ENCODE measurements at regions not wholly inside any gene's neighbourhood (a gene's known extent, or its start where the extent isn't known, plus 50 kb on each side); places are given as distances from the start of the nearest gene placed in this dataset.

DNA sequence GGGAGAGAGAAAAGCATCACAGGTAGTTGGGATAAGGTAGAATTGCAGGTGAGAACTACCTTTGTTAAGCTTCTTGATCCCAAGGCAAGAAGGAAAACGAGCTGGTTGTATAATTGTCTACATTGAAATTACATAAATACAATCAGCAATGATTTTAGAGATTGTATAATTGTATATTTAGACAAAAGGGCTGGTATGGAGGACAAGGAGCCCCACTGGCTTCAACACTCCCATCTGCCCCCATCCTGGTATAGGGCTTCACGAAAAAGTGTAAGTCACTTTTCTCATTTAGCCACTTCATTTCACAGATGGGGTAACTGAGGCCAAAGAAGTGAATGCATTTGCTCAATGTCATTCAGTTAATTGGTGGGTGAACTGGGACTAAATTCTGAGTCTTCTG, 103.3 kb downstream of the MYCN start:
- no peaks in the 10 kb centered on the region for H3K9me3 Mint-ChIP-seq
- peaks cover 2% of the 10 kb centered on the region for H3K27me3 Mint-ChIP-seq
- DNase-seq (no peak), ATAC-seq (ENCODE audit: low read depth) (no peak)
- POLR2A ChIA-PET = no interaction called here
- no peak overlapping the region for H3K4me3 Mint-ChIP-seq
- no peaks in the 10 kb centered on the region for H3K36me3 Mint-ChIP-seq
- no peak overlapping the region for H3K27ac Mint-ChIP-seq
- no peaks in the 10 kb centered on the region for H3K4me1 Mint-ChIP-seq

DNA sequence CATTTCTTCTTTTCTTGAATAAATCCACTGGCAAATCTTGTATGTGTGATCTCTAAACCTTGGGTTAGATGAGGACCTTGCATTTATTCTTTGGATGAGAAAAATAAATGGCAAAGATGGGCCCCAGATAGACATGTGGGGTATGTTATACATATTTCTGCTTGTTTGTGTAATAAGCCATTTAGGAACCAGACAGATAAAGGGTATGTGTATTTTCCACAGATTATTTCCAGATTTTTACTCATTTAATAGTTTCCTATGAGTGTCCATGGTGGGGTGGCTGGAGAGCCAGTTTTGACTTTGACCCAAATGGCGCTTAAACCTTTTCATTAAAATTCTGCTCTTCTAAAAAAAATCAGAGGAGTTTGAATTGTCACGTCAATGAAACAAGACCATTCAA, 102.8 kb downstream of the MYCN start:
- Mint-ChIP-seq H3K4me1 (no peaks in the 10 kb centered on the region), H3K4me3 (no peak overlapping the region), H3K27ac (no peak overlapping the region), H3K27me3 (peaks cover 2% of the 10 kb centered on the region), H3K9me3 (no peaks in the 10 kb centered on the region), H3K36me3 (no peaks in the 10 kb centered on the region)
- no peak for ATAC-seq (ENCODE audit: low read depth)
- POLR2A ChIA-PET = no interaction called here
- no peak for DNase-seq

DNA sequence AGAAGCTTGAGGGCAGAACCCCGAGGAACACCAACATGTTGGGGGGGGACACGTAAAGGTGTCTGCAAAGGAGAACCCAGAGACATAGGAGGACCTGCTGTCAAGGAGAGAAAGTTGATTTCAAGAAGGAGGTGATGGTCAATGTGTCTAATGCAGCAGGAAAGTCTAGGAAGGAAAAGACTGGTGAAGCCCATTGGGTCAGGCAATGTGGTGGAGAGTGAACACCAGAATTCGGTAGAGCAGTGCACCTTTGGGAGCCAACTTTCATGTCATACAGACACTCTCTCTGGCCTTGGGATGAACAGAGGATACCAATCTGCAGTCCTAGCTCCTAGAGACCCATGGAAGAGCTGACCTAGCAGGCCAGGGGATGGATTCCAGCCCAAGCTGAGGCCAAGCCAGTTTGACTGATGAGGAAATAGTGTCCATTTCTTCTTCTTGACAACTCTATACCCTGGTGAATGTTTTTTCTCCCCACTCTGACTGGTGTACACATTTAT, 101.9 kb downstream of the MYCN start:
- no peak for DNase-seq
- Mint-ChIP-seq H3K4me1 (no peaks in the 10 kb centered on the region), H3K4me3 (no peak overlapping the region), H3K9me3 (no peaks in the 10 kb centered on the region), H3K36me3 (no peaks in the 10 kb centered on the region), H3K27ac (no peak overlapping the region), H3K27me3 (peaks cover 2% of the 10 kb centered on the region)
- POLR2A ChIA-PET = no interaction called here
- no peak for ATAC-seq (ENCODE audit: low read depth)

DNA sequence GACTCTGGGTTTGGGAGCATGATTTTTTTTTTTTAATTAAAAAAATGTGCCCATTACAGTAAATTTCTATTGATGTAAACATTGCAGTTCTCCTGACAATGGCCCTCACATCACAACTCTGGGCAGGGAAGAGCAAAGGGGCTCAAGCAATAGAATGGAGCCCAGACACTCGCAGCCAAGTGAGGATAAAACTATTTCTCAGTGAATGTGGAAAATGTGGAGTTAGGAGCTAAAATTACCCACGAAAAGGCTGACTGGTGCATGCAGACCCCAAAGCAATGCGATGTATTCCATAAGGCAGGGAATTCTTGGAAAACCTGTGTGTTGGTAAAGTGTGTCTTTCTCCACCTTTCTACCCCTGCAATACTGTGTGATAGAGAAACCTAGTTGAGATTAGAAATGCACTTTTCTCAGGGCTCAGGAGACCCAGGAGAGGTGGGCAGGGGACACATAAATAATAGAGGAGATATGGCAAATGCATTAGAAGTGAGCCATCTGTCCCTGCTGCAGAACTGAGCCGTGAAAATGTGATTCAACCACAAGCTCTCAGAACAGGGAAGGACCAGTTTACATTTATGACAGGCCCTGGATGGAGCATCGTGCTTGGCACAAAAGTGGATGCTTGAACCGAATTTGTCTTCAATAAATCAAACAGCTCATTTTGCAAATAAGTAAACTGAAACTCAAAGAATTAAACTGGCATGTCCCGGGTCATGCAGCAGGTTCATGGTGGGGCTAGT, 100.1 kb downstream of the MYCN start:
- Mint-ChIP-seq H3K27me3 (peaks cover 2% of the 10 kb centered on the region), H3K4me3 (no peak overlapping the region), H3K9me3 (no peaks in the 10 kb centered on the region), H3K36me3 (no peaks in the 10 kb centered on the region), H3K27ac (no peak overlapping the region), H3K4me1 (no peaks in the 10 kb centered on the region)
- no peak for DNase-seq
- POLR2A ChIA-PET = no interaction called here
- no peak for ATAC-seq (ENCODE audit: low read depth)

DNA sequence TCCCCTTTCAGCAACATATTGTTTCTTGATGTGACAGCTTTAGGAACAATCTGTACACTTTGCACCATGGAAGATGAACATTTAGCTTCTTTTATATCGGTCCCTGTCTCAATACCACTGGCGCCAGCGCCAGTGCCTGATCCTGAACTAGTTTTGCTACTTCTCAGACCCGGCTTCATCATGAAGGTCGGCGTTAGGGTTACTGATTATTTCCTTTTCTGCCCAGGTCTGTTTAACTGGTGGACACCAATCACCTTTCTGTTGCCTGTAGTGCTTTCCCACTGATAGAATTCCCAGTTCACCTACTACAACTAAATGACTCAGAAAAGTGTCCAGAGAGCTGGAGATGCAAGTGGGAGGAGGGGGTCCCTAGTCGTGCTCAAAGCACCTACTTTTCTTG, 99.5 kb downstream of the MYCN start:
- POLR2A ChIA-PET = no interaction called here
- ATAC-seq (ENCODE audit: low read depth) (no peak), DNase-seq (no peak)
- Mint-ChIP-seq H3K9me3 (no peaks in the 10 kb centered on the region), H3K27ac (no peak overlapping the region), H3K27me3 (peaks cover 2% of the 10 kb centered on the region), H3K36me3 (no peaks in the 10 kb centered on the region), H3K4me3 (no peak overlapping the region), H3K4me1 (no peaks in the 10 kb centered on the region)

DNA sequence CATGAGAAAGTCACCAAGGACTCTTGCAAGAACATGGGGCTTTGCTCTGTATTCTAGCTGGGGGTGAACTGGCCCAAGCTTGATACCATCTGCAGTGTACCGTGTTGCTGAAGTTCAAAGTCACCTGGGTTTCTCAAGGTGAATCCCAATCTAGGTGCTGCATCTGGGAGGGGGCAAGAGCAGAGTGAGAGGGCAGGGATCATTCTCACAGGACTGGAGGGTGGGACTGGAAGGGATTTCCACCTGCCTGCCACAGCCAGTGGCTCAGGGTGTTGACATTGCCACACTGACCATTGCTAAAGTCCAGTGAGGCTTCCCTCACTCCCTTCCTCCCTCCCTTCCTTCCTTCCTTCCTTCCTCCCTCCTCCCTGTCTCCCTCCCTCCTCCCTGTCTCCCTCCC, 98.7 kb downstream of the MYCN start:
- Mint-ChIP-seq H3K27ac (no peak overlapping the region), H3K36me3 (no peaks in the 10 kb centered on the region), H3K4me3 (no peak overlapping the region), H3K4me1 (no peaks in the 10 kb centered on the region), H3K27me3 (peaks cover 2% of the 10 kb centered on the region), H3K9me3 (no peaks in the 10 kb centered on the region)
- no peak for DNase-seq
- ATAC-seq (ENCODE audit: low read depth) = no peak
- POLR2A ChIA-PET = no interaction called here

DNA sequence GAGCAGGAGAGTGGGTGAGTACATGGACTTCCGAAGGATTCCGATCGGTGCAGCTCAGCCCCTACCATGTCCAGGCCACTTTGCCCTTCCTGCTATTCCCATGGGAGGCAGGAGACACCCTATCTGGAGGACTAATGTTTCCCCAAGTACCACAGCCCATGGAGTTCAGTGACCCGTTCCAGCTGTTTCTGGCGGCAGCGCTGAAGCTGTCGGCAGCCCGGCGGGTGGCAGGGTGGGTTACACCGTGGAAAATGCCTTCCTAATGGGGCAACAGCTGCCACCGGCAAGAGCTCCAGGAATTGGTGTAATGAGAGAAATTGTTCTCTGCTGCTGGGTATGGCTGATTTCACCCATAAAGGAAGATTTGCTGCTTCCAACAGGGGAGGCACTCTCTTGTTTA, 98.3 kb downstream of the MYCN start:
- H3K4me3 Mint-ChIP-seq = no peak overlapping the region
- H3K4me1 Mint-ChIP-seq = no peaks in the 10 kb centered on the region

DNA sequence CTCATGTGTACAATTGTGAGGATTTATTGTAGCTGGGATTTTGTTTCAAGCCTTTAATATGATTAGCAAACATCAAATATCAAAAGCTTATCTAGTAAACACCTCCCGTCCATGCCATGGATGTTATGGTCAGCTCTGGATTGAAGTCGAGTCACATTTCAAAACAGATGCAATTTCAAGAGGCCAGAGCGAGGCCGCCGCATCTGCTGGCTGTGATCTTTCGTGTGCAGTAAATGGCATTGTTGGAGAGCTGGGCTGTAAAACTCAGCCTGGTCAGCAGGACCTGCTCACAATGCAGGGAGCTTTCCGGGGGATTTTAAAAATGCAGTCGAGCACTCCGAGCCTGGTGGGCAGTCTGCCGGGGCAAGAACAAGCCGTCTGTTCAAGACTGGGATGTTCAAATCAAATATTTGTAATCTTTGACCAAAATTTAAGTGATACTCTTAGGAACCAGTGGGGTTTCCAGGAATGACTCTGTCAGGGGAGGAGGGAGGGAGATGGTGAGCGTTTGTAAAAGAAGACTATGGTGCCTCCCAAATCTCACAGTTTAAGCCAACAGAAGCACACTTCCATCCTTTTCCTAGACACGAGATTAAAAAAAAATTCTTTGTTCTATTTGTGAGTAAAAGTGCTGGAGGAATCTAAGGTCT, 97.6 kb downstream of the MYCN start:
- no peaks in the 10 kb centered on the region for H3K4me1 Mint-ChIP-seq
- H3K27me3 Mint-ChIP-seq = peaks cover 2% of the 10 kb centered on the region
- H3K4me3 Mint-ChIP-seq = no peak overlapping the region
- no peaks in the 10 kb centered on the region for H3K36me3 Mint-ChIP-seq
- DNase-seq = no peak
- ATAC-seq (ENCODE audit: low read depth) = no peak
- POLR2A ChIA-PET = no interaction called here
- H3K9me3 Mint-ChIP-seq = no peaks in the 10 kb centered on the region
- H3K27ac Mint-ChIP-seq = no peak overlapping the region

More for the DNA sequence above, 98.3 kb downstream of the MYCN start:
- H3K27me3 Mint-ChIP-seq = peaks cover 2% of the 10 kb centered on the region
- ATAC-seq (ENCODE audit: low read depth) = no peak
- no peak overlapping the region for H3K27ac Mint-ChIP-seq
- POLR2A ChIA-PET = no interaction called here
- no peaks in the 10 kb centered on the region for H3K36me3 Mint-ChIP-seq
- no peaks in the 10 kb centered on the region for H3K9me3 Mint-ChIP-seq
- DNase-seq = no peak

DNA sequence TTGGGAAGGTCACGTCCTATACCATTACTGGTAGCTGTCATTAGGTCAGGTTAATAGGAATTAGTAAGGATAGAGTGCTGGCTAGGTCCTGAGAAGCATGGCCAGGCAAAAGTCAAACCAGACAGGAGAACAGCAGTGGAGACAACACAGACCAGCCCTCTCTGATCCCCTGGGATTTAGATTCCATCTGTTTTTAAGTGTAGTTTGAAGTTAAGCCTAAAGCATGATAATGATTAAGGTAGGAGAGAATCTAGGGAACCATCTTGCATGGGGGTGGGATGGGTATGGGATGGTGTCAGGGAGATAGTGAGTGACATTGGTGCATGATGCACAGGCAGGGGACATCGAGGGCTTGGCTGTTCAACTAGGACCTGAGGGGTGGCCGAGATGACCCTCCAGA, 96.6 kb downstream of the MYCN start:
- no peak overlapping the region for H3K27ac Mint-ChIP-seq

DNA sequence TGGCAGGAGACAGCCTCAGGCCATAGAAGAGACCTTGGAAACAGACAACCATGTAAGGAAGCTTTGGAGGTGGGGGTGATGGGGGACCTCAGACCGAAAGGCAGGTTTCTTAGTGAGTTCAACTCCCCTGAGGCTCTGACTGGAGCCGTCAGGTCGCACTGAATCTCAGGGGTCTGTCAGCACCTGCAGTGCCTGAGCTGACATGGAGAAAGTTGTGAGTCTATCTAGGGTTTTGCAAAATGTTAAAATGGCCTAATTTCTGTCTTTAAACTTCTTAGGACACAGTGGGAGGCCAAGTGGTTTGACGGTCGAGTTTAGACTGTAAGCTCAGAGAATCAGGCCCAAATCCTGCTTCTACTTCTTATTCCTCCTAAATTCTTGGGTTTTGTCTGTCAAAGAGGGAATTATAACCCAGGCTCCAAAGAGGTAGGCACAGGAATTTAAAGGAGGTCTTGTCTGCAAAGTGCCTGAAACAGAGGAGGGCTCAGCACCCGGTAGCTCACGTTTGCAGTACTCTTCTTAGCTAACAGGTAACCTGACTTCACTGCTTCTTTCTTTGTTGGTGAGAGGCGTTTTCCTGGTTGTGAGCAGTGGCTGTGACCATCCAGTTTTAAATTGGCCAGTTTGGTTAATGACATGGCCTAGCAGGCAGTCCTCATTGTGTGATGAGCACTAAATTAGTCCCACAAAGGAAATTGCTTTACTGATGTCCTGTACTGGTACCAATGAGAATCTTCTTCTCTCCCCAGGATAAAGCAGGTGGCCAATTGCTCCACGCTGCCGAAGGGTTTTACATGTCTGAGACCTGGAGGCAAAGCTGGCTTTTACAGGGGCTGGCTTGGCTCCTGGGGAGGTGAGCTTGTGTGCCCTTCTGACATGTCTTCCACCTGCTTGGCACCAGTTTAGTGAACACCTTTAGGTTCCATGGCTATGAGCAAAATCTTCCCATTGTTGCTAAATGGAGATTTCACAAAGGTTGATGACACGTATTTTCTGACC, 95.7 kb downstream of the MYCN start:
- Mint-ChIP-seq H3K36me3 (no peaks in the 10 kb centered on the region), H3K27me3 (no peaks in the 10 kb centered on the region), H3K4me1 (no peaks in the 10 kb centered on the region), H3K4me3 (no peak overlapping the region), H3K27ac (no peak overlapping the region), H3K9me3 (no peaks in the 10 kb centered on the region)
- DNase-seq (no peak), ATAC-seq (ENCODE audit: low read depth) (no peak)
- POLR2A ChIA-PET = no interaction called here

More for the DNA sequence above, 96.6 kb downstream of the MYCN start:
- POLR2A ChIA-PET = no interaction called here
- Mint-ChIP-seq H3K9me3 (no peaks in the 10 kb centered on the region), H3K36me3 (no peaks in the 10 kb centered on the region), H3K27me3 (no peaks in the 10 kb centered on the region), H3K4me3 (no peak overlapping the region), H3K4me1 (no peaks in the 10 kb centered on the region)
- DNase-seq (no peak), ATAC-seq (ENCODE audit: low read depth) (no peak)

DNA sequence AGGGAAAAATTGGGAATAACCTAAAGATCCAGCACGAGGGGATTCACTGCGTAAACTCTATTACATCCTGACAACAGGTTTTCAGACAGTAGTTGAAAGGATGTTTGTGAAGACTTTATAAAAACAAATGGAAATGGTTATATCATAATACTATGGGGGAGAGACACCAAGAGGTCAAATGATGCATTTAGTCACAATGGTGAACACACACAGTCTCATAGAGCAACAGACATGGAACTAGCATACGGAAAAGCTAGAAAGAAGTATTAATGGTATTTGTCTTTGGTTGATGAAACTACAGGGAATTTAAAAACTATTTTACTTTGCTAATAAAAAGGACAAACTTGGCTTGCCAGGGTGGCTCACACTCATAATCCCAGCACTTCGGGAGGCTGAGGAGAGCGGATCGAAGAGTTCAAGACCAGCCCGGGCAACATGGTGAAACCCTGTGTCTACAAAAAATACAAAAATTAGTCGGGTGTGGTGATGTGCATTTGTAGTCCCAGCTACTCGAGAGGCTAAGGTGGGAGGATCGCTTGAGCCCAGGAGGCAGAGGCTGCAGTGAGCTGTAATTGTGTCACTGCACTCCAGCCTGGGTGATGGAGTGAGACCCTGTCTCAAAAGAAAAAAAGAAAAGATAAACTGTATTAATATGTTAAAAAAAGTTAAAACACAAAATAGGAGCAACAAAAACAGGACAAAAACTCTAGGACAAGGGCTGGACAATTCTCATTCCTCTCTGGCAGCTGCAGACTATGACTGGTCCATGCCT, 94.8 kb downstream of the MYCN start:
- no peaks in the 10 kb centered on the region for H3K27me3 Mint-ChIP-seq
- no peaks in the 10 kb centered on the region for H3K4me1 Mint-ChIP-seq
- DNase-seq (no peak), ATAC-seq (ENCODE audit: low read depth) (no peak)
- no peaks in the 10 kb centered on the region for H3K36me3 Mint-ChIP-seq
- H3K4me3 Mint-ChIP-seq = no peak overlapping the region
- POLR2A ChIA-PET = no interaction called here
- H3K9me3 Mint-ChIP-seq = no peaks in the 10 kb centered on the region
- H3K27ac Mint-ChIP-seq = no peak overlapping the region

DNA sequence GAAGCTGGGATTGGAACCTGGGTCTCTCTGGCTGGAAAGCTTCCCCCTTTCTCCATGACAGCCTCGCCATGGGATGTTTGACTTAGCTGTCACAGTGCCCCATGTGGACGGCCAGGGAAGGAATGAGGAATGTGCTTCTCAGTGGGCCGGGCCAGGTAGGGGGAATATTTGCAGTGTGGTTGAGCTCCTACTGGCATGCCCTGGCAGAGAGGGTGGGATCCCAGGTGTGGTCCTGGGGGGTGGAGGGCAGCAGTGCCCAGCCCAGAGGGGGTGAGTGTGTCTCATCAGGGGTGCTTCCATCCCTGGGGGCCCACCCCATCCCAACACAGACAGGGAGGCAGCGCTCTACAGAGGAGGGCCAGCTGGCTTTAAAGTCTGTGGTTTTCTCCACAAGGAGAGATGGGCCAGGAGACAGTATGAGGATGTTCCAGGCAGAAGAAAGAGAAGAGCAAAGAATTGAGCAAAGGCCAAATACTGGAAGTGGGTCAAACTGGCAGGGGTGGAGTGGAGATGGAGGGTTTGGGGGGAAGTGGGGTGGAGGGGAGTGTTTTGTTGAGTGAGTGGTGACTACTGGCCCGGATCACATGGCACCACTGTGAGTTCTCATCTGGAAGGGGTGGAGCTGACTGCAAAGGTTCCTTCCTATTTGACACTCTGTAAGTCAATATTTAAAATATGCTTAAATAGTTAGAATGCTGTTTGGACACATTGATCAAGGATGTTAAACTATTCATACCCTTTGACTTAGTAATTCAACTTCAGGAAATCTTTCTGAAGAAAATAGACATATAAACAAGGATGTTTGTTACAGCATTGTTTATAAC, 94.0 kb downstream of the MYCN start:
- no peak overlapping the region for H3K27ac Mint-ChIP-seq
- no peaks in the 10 kb centered on the region for H3K36me3 Mint-ChIP-seq
- DNase-seq (no peak), ATAC-seq (ENCODE audit: low read depth) (no peak)
- H3K9me3 Mint-ChIP-seq = no peaks in the 10 kb centered on the region
- H3K4me1 Mint-ChIP-seq = no peaks in the 10 kb centered on the region
- POLR2A ChIA-PET = no interaction called here
- no peak overlapping the region for H3K4me3 Mint-ChIP-seq
- H3K27me3 Mint-ChIP-seq = no peaks in the 10 kb centered on the region

DNA sequence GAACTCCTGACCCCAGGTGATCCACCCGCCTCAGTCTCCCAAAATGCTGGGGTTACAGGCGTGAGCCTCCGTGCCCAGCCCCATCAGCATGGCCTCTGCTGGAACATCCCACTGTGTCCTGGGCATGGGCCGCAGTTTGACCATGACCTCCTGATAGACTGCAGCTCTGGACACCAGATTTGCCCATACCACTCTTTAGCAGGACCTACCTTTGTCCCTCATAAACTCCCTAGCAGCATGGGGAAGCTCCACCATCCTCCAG, 92.6 kb downstream of the MYCN start:
- no peaks in the 10 kb centered on the region for H3K27me3 Mint-ChIP-seq
- POLR2A ChIA-PET = no interaction called here
- H3K36me3 Mint-ChIP-seq = no peaks in the 10 kb centered on the region
- H3K9me3 Mint-ChIP-seq = no peaks in the 10 kb centered on the region
- no peaks in the 10 kb centered on the region for H3K4me1 Mint-ChIP-seq
- H3K27ac Mint-ChIP-seq = no peak overlapping the region
- no peak overlapping the region for H3K4me3 Mint-ChIP-seq
- no peak for ATAC-seq (ENCODE audit: low read depth)
- DNase-seq = no peak

Measured in activated naive CD8-positive, alpha-beta T cell treated with anti-CD3 and anti-CD28 coated beads, Interleukin-2, amount 10 ng/mL, durations not matched to agents 7 days and 5 days (primary cell).